Peyer's patch (tissue), 4 donors: ENCODE measurements at regions not wholly inside any gene's neighbourhood (a gene's known extent, or its start where the extent isn't known, plus 50 kb on each side); places are given as distances from the start of the nearest gene placed in this dataset.
"Not testable (repeated sequence)": the region's sequence is repeated elsewhere in the genome, so short reads cannot be mapped to it uniquely, and the experiment has no call there.

Source experiments
- DNase-seq, 3 donors: peaks; one replicate each; pipeline ENCODE4 v3.0.0-alpha.2; 2017 to 2019
- H3K27ac ChIP-seq, 4 donors: fragments of 200-600 bp; sonication (generic); one replicate each; pipeline ENCODE4 v1.5.1; 2016 to 2019
- H3K27me3 ChIP-seq, 2 donors: fragments of 200-600 bp; sonication (generic); one replicate each; pipeline ENCODE4 v1.5.1; 2019
- H3K36me3 ChIP-seq, 3 donors: fragments of 200-600 bp; sonication (generic); one replicate each; pipeline ENCODE4 v1.5.1; 2016 to 2019
- H3K4me1 ChIP-seq, 4 donors: fragments of 200-600 bp; sonication (generic); one replicate each; pipeline ENCODE4 v1.5.1; 2016 to 2019
- H3K4me3 ChIP-seq, 4 donors: fragments of 200-600 bp; sonication (generic); 1 replicate in 3 of 4; 2 replicates in 1 of 4; pipeline ENCODE4 v1.5.1; 2016 to 2019; ENCODE audit warnings: mild to moderate bottlenecking in 1 of 4
- H3K9me3 ChIP-seq, 4 donors: fragments of 200-600 bp; sonication (generic); one replicate each; pipeline ENCODE4 v1.5.1; 2016 to 2019; ENCODE audit warnings: mild to moderate bottlenecking in 1 of 4
- POLR2A ChIP-seq, 2 donors: fragments of 450-650 bp; IDR thresholded peaks; one replicate each; pipeline ENCODE4 v1.5.1; 2017; ENCODE audit warnings: antibody characterized with exemption in 2 of 2, mild to moderate bottlenecking in 2 of 2, moderate library complexity in 2 of 2
- TF ChIP-seq, protein P1 (sequence below), 6 experiments: fragments of 450-650 bp in 4 of 6; fragments of 200-600 bp in 2 of 6; sonication (generic) in 1 of 6; IDR thresholded peaks; one replicate each; pipeline ENCODE4 v1.5.1; 2017 to 2019; ENCODE audit warnings: antibody characterized with exemption in 6 of 6, mild to moderate bottlenecking in 3 of 6, moderate library complexity in 1 of 6

DNA sequence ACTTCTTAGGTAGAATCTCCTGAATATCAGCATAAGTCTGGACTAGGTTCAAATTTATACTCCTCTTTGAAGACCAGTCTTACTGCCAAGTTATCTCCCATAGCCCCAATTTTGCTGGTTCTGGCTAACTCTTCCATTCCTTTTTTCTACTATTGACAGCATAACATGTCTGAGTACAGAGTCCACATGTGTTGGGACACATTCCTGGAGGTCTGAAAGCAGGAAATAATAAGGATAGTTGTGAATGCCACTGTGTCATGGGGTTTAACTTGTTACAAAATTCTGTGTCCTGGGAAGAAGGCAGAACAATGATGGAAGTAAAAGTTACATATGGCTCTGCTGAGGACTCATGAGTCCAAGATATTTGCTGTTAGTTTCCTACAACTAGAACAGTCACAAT, 57.4 kb upstream of the ZBTB20 start:
- Histone ChIP-seq H3K27ac (no peak overlapping the region), H3K27me3 (no peaks in the 10 kb centered on the region), H3K36me3 (no peaks in the 10 kb centered on the region), H3K9me3 (no peaks in the 10 kb centered on the region), H3K4me1 (no peaks in the 10 kb centered on the region), H3K4me3 (no peak overlapping the region)
- no peak for TF ChIP-seq POLR2A (IDR thresholded peaks at IDR 0.05)
- no peak for DNase-seq

- no peak for TF ChIP-seq POLR2A (IDR thresholded peaks at IDR 0.05)
- TF ChIP-seq, protein P1, sequence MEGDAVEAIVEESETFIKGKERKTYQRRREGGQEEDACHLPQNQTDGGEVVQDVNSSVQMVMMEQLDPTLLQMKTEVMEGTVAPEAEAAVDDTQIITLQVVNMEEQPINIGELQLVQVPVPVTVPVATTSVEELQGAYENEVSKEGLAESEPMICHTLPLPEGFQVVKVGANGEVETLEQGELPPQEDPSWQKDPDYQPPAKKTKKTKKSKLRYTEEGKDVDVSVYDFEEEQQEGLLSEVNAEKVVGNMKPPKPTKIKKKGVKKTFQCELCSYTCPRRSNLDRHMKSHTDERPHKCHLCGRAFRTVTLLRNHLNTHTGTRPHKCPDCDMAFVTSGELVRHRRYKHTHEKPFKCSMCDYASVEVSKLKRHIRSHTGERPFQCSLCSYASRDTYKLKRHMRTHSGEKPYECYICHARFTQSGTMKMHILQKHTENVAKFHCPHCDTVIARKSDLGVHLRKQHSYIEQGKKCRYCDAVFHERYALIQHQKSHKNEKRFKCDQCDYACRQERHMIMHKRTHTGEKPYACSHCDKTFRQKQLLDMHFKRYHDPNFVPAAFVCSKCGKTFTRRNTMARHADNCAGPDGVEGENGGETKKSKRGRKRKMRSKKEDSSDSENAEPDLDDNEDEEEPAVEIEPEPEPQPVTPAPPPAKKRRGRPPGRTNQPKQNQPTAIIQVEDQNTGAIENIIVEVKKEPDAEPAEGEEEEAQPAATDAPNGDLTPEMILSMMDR (IDR thresholded peaks at IDR 0.05) = no peak
- no peaks in the 10 kb centered on the region for H3K36me3 ChIP-seq
- H3K27ac ChIP-seq = peak overlapping the region in 1 of 4 donors; percentile 29
- H3K27me3 ChIP-seq = no peaks in the 10 kb centered on the region
- H3K4me1 ChIP-seq = no peaks in the 10 kb centered on the region
- H3K9me3 ChIP-seq = no peaks in the 10 kb centered on the region
- no peak for DNase-seq
- no peak overlapping the region for H3K4me3 ChIP-seq
These were observed 61.1 kb upstream of the ZBTB20 start for GRCh38 chr3:115208066-115208750.

- DNase-seq = no peak
- no peaks in the 10 kb centered on the region for H3K27me3 ChIP-seq
- TF ChIP-seq, protein P1 (IDR thresholded peaks at IDR 0.05) = no peak
- TF ChIP-seq POLR2A (IDR thresholded peaks at IDR 0.05) = no peak
- H3K9me3 ChIP-seq = no peaks in the 10 kb centered on the region
- H3K27ac ChIP-seq = peak overlapping the region in 1 of 4 donors; percentile 1
- no peak overlapping the region for H3K4me3 ChIP-seq
- no peaks in the 10 kb centered on the region for H3K4me1 ChIP-seq
- no peaks in the 10 kb centered on the region for H3K36me3 ChIP-seq
These were observed 64.9 kb upstream of the ZBTB20 start for GRCh38 chr3:115211810-115212492.

GRCh38 chr3:115212615-115213014, 65.5 kb upstream of the ZBTB20 start:
- no peak overlapping the region for H3K27ac ChIP-seq
- TF ChIP-seq, protein P1 (IDR thresholded peaks at IDR 0.05) = no peak
- TF ChIP-seq POLR2A (IDR thresholded peaks at IDR 0.05) = no peak
- no peak overlapping the region for H3K4me3 ChIP-seq
- H3K9me3 ChIP-seq = no peaks in the 10 kb centered on the region
- H3K4me1 ChIP-seq = no peaks in the 10 kb centered on the region
- H3K27me3 ChIP-seq = no peaks in the 10 kb centered on the region
- no peak for DNase-seq
- no peaks in the 10 kb centered on the region for H3K36me3 ChIP-seq

- not testable (repeated sequence) for H3K27me3 ChIP-seq, H3K36me3 ChIP-seq, H3K27ac ChIP-seq, DNase-seq, H3K4me3 ChIP-seq, H3K4me1 ChIP-seq, H3K9me3 ChIP-seq
These were observed 66.0 kb upstream of the ZBTB20 start for GRCh38 chr3:115213052-115213451.

GRCh38 chr3:115217292-115217677, 70.2 kb upstream of the ZBTB20 start:
- TF ChIP-seq, protein P1 (IDR thresholded peaks at IDR 0.05) = no peak
- no peak for TF ChIP-seq POLR2A (IDR thresholded peaks at IDR 0.05)
- no peak overlapping the region for H3K27ac ChIP-seq
- H3K9me3 ChIP-seq = no peaks in the 10 kb centered on the region
- no peaks in the 10 kb centered on the region for H3K27me3 ChIP-seq
- H3K36me3 ChIP-seq = no peaks in the 10 kb centered on the region
- DNase-seq = no peak
- H3K4me3 ChIP-seq = no peak overlapping the region
- H3K4me1 ChIP-seq = peaks cover 0 to 5% (median 0%) of the 10 kb centered on the region in 4 donors
